K562 (cell line): ENCODE measurements at regions not wholly inside any gene's neighbourhood (a gene's known extent, or its start where the extent isn't known, plus 50 kb on each side); places are given as distances from the start of the nearest gene placed in this dataset.

ENCODE experiments used
- ATAC-seq: fragments of 200-7000 bp; cut with Tn5 transposase; 3 replicates; pipeline ENCODE4 v1.9.1; 2020; ENCODE audit warnings: moderate library complexity
- BruUV-seq: library from RNA; stranded (reverse); fragments of 400-500 nt; replicated peaks from 2 replicates; lab custom pipeline; 2021; lab: Mats Ljungman, UMichigan
- CTCF ChIA-PET: fragments of 300-600 bp; formaldehyde crosslinking; extraction: SDS; loops from one replicate; lab custom pipeline; 2021; ENCODE audit warnings: low intra/inter-chr PET ratio; lab: Yijun Ruan, JAX
- POLR2A ChIA-PET: fragments of 300-600, 350-650 bp; sonication (Branson Sonifier 250); formaldehyde crosslinking; extraction: SDS; loops from one replicate; lab custom pipeline; 2021; ENCODE audit warnings: antibody characterized with exemption, inconsistent platforms; lab: Yijun Ruan, JAX
- DNase-seq, 4 experiments: peaks; one replicate each; pipeline versions ENCODE4 v3.0.0 to v3.0.0-alpha.2; 2011 to 2018; ENCODE audit warnings: low spot score in 3 of 4, mixed read lengths in 3 of 4; ENCODE audit errors: extremely low read depth in 1 of 4
- FAIRE-seq: peaks from 2 replicates; lab custom pipeline; 2011; peaks lifted over from hg19 to GRCh38; lab: Jason Lieb, UNC
- H2AFZ ChIP-seq: 2 replicates; pipeline ENCODE4 v1.6.0; 2011; ENCODE audit warnings: low read depth, low read length, control low read depth, inconsistent platforms
- H3K27ac ChIP-seq: fragments of 200-600 bp; 3 replicates; pipeline ENCODE4 v1.8.0; 2011; ENCODE audit warnings: low read depth, mild to moderate bottlenecking, control low read depth, inconsistent platforms, low read length, moderate library complexity, mixed read lengths; ENCODE audit errors: extremely low read depth
- H3K27me3 ChIP-seq, 2 experiments: fragments of 300-600 bp in 1 of 2; 2 replicates in 1 of 2; 3 replicates in 1 of 2; pipeline versions ENCODE4 v1.6.0 to v1.8.0; 2011; ENCODE audit warnings: inconsistent platforms in 2 of 2, low read length in 2 of 2, mild to moderate bottlenecking in 1 of 2, mixed read lengths in 1 of 2, moderate library complexity in 1 of 2; ENCODE audit not compliant: control insufficient read depth in 2 of 2, insufficient read depth in 2 of 2
- H3K36me3 ChIP-seq: fragments of 300-600 bp; 3 replicates; pipeline ENCODE4 v1.8.0; 2011; ENCODE audit warnings: mild to moderate bottlenecking, low read length, inconsistent platforms; ENCODE audit not compliant: control insufficient read depth, insufficient read depth
- H3K4me1 ChIP-seq, 2 experiments: fragments of 200-600 bp in 1 of 2; replicated peaks in 1 of 2; 2 replicates in 1 of 2; 3 replicates in 1 of 2; pipeline versions ENCODE4 v1.5.1 to v1.8.0; 2011; ENCODE audit warnings: inconsistent platforms in 2 of 2, low read length in 2 of 2, mild to moderate bottlenecking in 1 of 2, mixed read lengths in 1 of 2, moderate library complexity in 1 of 2; ENCODE audit not compliant: control insufficient read depth in 2 of 2, insufficient read depth in 2 of 2
- H3K4me2 ChIP-seq: 2 replicates; pipeline ENCODE4 v1.6.1; 2011; ENCODE audit warnings: low read length, control low read depth, inconsistent platforms, mixed read lengths; ENCODE audit not compliant: insufficient read depth
- H3K4me3 ChIP-seq: fragments of 200-600 bp; sonication (generic), shearing (Covaris generic); 2 replicates; pipeline ENCODE4 v1.5.1; 2016; ENCODE audit warnings: control low read depth, inconsistent platforms
- H3K79me2 ChIP-seq: fragments of 200-600 bp; 3 replicates; pipeline ENCODE4 v1.8.0; 2011; ENCODE audit warnings: low read length, inconsistent platforms; ENCODE audit not compliant: control insufficient read depth, insufficient read depth
- H3K9ac ChIP-seq, 2 experiments: 2 replicates each; pipeline versions ENCODE4 v1.6.0 to v1.6.1; 2011; ENCODE audit warnings: low read depth in 2 of 2, low read length in 2 of 2, control low read depth in 1 of 2, inconsistent platforms in 1 of 2, mild to moderate bottlenecking in 1 of 2, mixed read lengths in 1 of 2; ENCODE audit not compliant: insufficient read depth in 1 of 2
- H3K9me1 ChIP-seq: one replicate; pipeline ENCODE4 v1.6.0; 2011; ENCODE audit warnings: inconsistent platforms, mild to moderate bottlenecking, low read length, moderate library complexity; ENCODE audit not compliant: control insufficient read depth, insufficient read depth
- H3K9me3 ChIP-seq: replicated peaks from 2 replicates; pipeline ENCODE4 v1.5.1; 2011; ENCODE audit warnings: low read depth, low read length, inconsistent platforms; ENCODE audit not compliant: control insufficient read depth, insufficient read depth
- H4K20me1 ChIP-seq: replicated peaks from 2 replicates; pipeline ENCODE4 v1.6.1; 2011; ENCODE audit warnings: low read length, inconsistent platforms, mixed read lengths; ENCODE audit not compliant: control insufficient read depth, insufficient read depth
- C11orf30 ChIP-seq: fragments of 450-650 bp; IDR thresholded peaks from 2 replicates; pipeline ENCODE4 v1.6.1; 2016; ENCODE audit warnings: low read depth, mild to moderate bottlenecking
- MAFF ChIP-seq: IDR thresholded peaks from 2 replicates; pipeline ENCODE4 v1.6.1; 2012; ENCODE audit warnings: low read length, improper control_type of control experiment
- MAFG ChIP-seq: fragments of 450-650 bp; conservative IDR thresholded peaks from 2 replicates; pipeline ENCODE4 v1.6.1; 2016; ENCODE audit warnings: missing genetic modification characterization, missing compliant biosample characterization
- MAFK ChIP-seq: IDR thresholded peaks from 2 replicates; pipeline ENCODE4 v1.6.1; 2011; ENCODE audit warnings: low read length, improper control_type of control experiment
- RERE ChIP-seq: sonication (generic); formaldehyde crosslinking; IDR thresholded peaks from 2 replicates; pipeline ENCODE4 v1.8.0; 2023; ENCODE audit warnings: missing genetic modification reagents, mild to moderate bottlenecking, borderline replicate concordance
- SAFB ChIP-seq: fragments of 200-400 bp; formaldehyde crosslinking; IDR thresholded peaks from 2 replicates; pipeline ENCODE4 v1.6.1; 2017; ENCODE audit warnings: low read depth, low read length, borderline replicate concordance
- ZNF316 ChIP-seq: fragments of 450-650 bp; IDR thresholded peaks from 2 replicates; pipeline ENCODE4 v1.6.1; 2016
- ZNF408 ChIP-seq: fragments of 250-450 bp; sonication (Bioruptor Pico); IDR thresholded peaks from 2 replicates; pipeline ENCODE4 v1.4.0; 2020; ENCODE audit warnings: low read depth, mild to moderate bottlenecking, moderate library complexity
- ZNF780A ChIP-seq: fragments of 250-450 bp; sonication (Bioruptor Pico); IDR thresholded peaks from 2 replicates; pipeline ENCODE4 v1.5.0; 2021; ENCODE audit warnings: mild to moderate bottlenecking
- WGBS: fragments of 100-300 bp; shearing (Covaris generic); methylation state at CpG from one replicate; pipeline ENCODE4 v1.1.6; 2016; ENCODE audit warnings: low coverage, mixed read lengths; ENCODE audit not compliant: insufficient coverage; ENCODE audit errors: missing lambda C conversion rate; 5-methylcytosine and 5-hydroxymethylcytosine counted together
- in situ Hi-C: fragments of 300-500 bp; cut with MboI; formaldehyde crosslinking; loops from 4 replicates; pipeline ENCODE4 v1.15.0; 2018; ENCODE audit warnings: inconsistent platforms, mixed read lengths
- intact Hi-C: fragments of 100-400 bp; cut with micrococcal nuclease; formaldehyde crosslinking; loops from 2 replicates; pipeline ENCODE4 v1.14.2; 2022
- TF ChIP-seq, protein P1 (sequence below): fragments of 450-650 bp; IDR thresholded peaks from 2 replicates; pipeline ENCODE4 v1.6.1; 2016; ENCODE audit warnings: low read depth

GRCh38 chr6:80832337-80832736 is 725.9 kb downstream of the BCKDHB start:
- Histone ChIP-seq H3K9ac (no peak overlapping the region), H3K4me2 (no peak overlapping the region), H3K9me1 (no peaks in the 10 kb centered on the region), H4K20me1 (no peaks in the 10 kb centered on the region), H3K27me3 (no peaks in the 10 kb centered on the region), H3K4me1 (no peaks in the 10 kb centered on the region), H2AFZ (no peak overlapping the region), H3K79me2 (no peaks in the 10 kb centered on the region), H3K9me3 (no peaks in the 10 kb centered on the region), H3K36me3 (no peaks in the 10 kb centered on the region), H3K27ac (no peak overlapping the region), H3K4me3 (no peak overlapping the region)
- ChIA-PET POLR2A (no interaction called here), CTCF (no interaction called here)
- BruUV-seq: no TSS peak
- ATAC-seq (no peak), FAIRE-seq (no peak), DNase-seq (no peak)
- 3% methylated on average over 3 of the region's 3 CpGs for WGBS
- in situ Hi-C loops (no loop called here), intact Hi-C loops (no loop called here)
- TF ChIP-seq, protein P1, sequence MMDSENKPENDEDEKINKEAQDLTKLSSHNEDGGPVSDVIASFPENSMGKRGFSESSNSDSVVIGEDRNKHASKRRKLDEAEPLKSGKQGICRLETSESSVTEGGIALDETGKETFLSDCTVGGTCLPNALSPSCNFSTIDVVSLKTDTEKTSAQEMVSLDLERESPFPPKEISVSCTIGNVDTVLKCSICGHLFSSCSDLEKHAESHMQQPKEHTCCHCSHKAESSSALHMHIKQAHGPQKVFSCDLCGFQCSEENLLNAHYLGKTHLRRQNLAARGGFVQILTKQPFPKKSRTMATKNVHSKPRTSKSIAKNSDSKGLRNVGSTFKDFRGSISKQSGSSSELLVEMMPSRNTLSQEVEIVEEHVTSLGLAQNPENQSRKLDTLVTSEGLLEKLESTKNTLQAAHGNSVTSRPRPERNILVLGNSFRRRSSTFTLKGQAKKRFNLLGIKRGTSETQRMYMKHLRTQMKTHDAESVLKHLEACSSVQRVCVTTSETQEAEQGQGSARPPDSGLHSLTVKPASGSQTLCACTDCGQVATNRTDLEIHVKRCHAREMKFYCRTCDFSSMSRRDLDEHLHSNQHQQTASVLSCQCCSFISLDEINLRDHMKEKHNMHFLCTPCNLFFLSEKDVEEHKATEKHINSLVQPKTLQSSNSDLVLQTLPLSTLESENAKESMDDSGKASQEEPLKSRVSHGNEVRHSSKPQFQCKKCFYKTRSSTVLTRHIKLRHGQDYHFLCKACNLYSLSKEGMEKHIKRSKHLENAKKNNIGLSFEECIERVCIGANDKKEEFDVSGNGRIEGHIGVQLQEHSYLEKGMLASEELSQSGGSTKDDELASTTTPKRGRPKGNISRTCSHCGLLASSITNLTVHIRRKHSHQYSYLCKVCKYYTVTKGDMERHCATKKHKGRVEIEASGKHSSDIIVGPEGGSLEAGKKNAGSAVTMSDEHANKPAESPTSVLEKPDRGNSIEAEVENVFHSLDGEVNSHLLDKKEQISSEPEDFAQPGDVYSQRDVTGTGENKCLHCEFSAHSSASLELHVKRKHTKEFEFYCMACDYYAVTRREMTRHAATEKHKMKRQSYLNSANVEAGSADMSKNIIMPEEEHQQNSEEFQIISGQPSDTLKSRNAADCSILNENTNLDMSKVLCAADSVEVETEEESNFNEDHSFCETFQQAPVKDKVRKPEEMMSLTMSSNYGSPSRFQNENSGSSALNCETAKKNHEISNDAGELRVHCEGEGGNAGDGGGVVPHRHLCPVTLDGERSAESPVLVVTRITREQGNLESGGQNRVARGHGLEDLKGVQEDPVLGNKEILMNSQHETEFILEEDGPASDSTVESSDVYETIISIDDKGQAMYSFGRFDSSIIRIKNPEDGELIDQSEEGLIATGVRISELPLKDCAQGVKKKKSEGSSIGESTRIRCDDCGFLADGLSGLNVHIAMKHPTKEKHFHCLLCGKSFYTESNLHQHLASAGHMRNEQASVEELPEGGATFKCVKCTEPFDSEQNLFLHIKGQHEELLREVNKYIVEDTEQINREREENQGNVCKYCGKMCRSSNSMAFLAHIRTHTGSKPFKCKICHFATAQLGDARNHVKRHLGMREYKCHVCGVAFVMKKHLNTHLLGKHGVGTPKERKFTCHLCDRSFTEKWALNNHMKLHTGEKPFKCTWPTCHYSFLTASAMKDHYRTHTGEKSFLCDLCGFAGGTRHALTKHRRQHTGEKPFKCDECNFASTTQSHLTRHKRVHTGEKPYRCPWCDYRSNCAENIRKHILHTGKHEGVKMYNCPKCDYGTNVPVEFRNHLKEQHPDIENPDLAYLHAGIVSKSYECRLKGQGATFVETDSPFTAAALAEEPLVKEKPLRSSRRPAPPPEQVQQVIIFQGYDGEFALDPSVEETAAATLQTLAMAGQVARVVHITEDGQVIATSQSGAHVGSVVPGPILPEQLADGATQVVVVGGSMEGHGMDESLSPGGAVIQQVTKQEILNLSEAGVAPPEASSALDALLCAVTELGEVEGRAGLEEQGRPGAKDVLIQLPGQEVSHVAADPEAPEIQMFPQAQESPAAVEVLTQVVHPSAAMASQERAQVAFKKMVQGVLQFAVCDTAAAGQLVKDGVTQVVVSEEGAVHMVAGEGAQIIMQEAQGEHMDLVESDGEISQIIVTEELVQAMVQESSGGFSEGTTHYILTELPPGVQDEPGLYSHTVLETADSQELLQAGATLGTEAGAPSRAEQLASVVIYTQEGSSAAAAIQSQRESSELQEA: no peak
- TF ChIP-seq MAFF: peak; percentile 51
- TF ChIP-seq RERE: no peak
- no peak for TF ChIP-seq ZNF408 (CRISPR knock-in tag)
- no peak for TF ChIP-seq SAFB
- no peak for TF ChIP-seq ZNF780A (CRISPR knock-in tag)
- peak; percentile 35; the same call in 1 of the 2 replicates for TF ChIP-seq C11orf30
- TF ChIP-seq ZNF316: peak; percentile 83
- 0 out of 2 replicates have a peak, but pooled peaks have one; percentile 42 for TF ChIP-seq MAFG (tag)
- TF ChIP-seq MAFK: peak; percentile 55; the same call in 1 of the 2 replicates
